ENCODE measurements at regions not wholly inside any gene's neighbourhood (a gene's known extent, or its start where the extent isn't known, plus 50 kb on each side); places are given as distances from the start of the nearest gene placed in this dataset.

GRCh38 chr5:68875351-68875750, 218.5 kb upstream of the SLC30A5 start:
- 72 to 84% (median 79%) methylated on average over 3 of the region's 3 CpGs for WGBS, 3 donors
- H3K27ac ChIP-seq (ENCODE audit: low read depth, low read length), result no peak overlapping the region

- WGBS, 3 donors, result 66 to 89% (median 88%) methylated on average over 8 of the region's 8 CpGs
- no peak overlapping the region for H3K27ac ChIP-seq (ENCODE audit: low read depth, low read length)
Observed at GRCh38 chr5:68883436-68883835, 210.4 kb upstream of the SLC30A5 start.

- H3K27ac ChIP-seq (ENCODE audit: low read depth, low read length), result no peak overlapping the region
- 40 to 60% (median 48%) methylated on average over 4 of the region's 4 CpGs for WGBS, 3 donors
Observed at GRCh38 chr5:68884144-68884754, 209.6 kb upstream of the SLC30A5 start.

- no peak overlapping the region for H3K27ac ChIP-seq (ENCODE audit: low read depth, low read length)
Observed at GRCh38 chr5:68884883-68885282, 208.9 kb upstream of the SLC30A5 start.

GRCh38 chr5:68886814-68887213, 207.0 kb upstream of the SLC30A5 start:
- WGBS, 3 donors, result 76 to 92% (median 92%) methylated on average over 4 of the region's 4 CpGs

GRCh38 chr5:68891718-68892117, 202.1 kb upstream of the SLC30A5 start:
- WGBS, 3 donors, result 80 to 88% (median 84%) methylated on average over 2 of the region's 2 CpGs
- H3K27ac ChIP-seq (ENCODE audit: low read depth, low read length), result no peak overlapping the region

More at GRCh38 chr5:68886814-68887213, 207.0 kb upstream of the SLC30A5 start:
- H3K27ac ChIP-seq (ENCODE audit: low read depth, low read length), result no peak overlapping the region

GRCh38 chr5:68894673-68895072, 199.1 kb upstream of the SLC30A5 start:
- no peak overlapping the region for H3K27ac ChIP-seq (ENCODE audit: low read depth, low read length)
- WGBS, 3 donors, result 48 to 77% (median 72%) methylated on average over 3 of the region's 3 CpGs

- 76 to 78% (median 77%) methylated on average over 4 of the region's 4 CpGs for WGBS, 3 donors
- no peak overlapping the region for H3K27ac ChIP-seq (ENCODE audit: low read depth, low read length)
Observed at GRCh38 chr5:68898951-68899471, 194.8 kb upstream of the SLC30A5 start.

- 58 to 72% (median 59%) methylated on average over 4 of the region's 4 CpGs for WGBS, 3 donors
Observed at GRCh38 chr5:68911840-68912690, 181.7 kb upstream of the SLC30A5 start.

GRCh38 chr5:68915079-68915478, 178.7 kb upstream of the SLC30A5 start:
- no peak overlapping the region for H3K27ac ChIP-seq (ENCODE audit: low read depth, low read length)
- WGBS, 3 donors, result 93 to 97% (median 94%) methylated on average over 1 of the region's 1 CpG

More at GRCh38 chr5:68911840-68912690, 181.7 kb upstream of the SLC30A5 start:
- H3K27ac ChIP-seq (ENCODE audit: low read depth, low read length), result no peak overlapping the region

- H3K27ac ChIP-seq (ENCODE audit: low read depth, low read length), result no peak overlapping the region
- 72 to 95% (median 93%) methylated on average over 4 of the region's 4 CpGs for WGBS, 3 donors
Observed at GRCh38 chr5:68918306-68918705, 175.5 kb upstream of the SLC30A5 start.

GRCh38 chr5:68919988-68920490, 173.8 kb upstream of the SLC30A5 start:
- WGBS, 3 donors, result 75 to 91% (median 79%) methylated on average over 3 of the region's 3 CpGs
- H3K27ac ChIP-seq (ENCODE audit: low read depth, low read length), result no peak overlapping the region

- 95 to 98% (median 97%) methylated on average over 28 of the region's 28 CpGs for WGBS, 3 donors
- H3K27ac ChIP-seq (ENCODE audit: low read depth, low read length), result no peak overlapping the region
Observed at GRCh38 chr5:68920888-68921287, 172.9 kb upstream of the SLC30A5 start.

- no peak overlapping the region for H3K27ac ChIP-seq (ENCODE audit: low read depth, low read length)
- 62 to 79% (median 73%) methylated on average over 3 of the region's 3 CpGs for WGBS, 3 donors
Observed at GRCh38 chr5:68922172-68922987, 171.4 kb upstream of the SLC30A5 start.

GRCh38 chr5:68924481-68925145, 169.2 kb upstream of the SLC30A5 start:
- 53 to 67% (median 58%) methylated on average over 10 of the region's 10 CpGs for WGBS, 3 donors
- no peak overlapping the region for H3K27ac ChIP-seq (ENCODE audit: low read depth, low read length)

GRCh38 chr5:68928617-68929302, 165.1 kb upstream of the SLC30A5 start:
- WGBS, 3 donors, result 79 to 94% (median 94%) methylated on average over 2 of the region's 2 CpGs
- no peak overlapping the region for H3K27ac ChIP-seq (ENCODE audit: low read depth, low read length)

- no peak overlapping the region for H3K27ac ChIP-seq (ENCODE audit: low read depth, low read length)
- WGBS, 3 donors, result 87 to 94% (median 93%) methylated on average over 5 of the region's 5 CpGs
Observed at GRCh38 chr5:68930139-68930538, 163.7 kb upstream of the SLC30A5 start.

Data from adipose tissue (tissue), 3 donors.